ENCODE measurements at regions not wholly inside any gene's neighbourhood (a gene's known extent, or its start where the extent isn't known, plus 50 kb on each side); places are given as distances from the start of the nearest gene placed in this dataset.
"Not testable (repeated sequence)": the region's sequence is repeated elsewhere in the genome, so short reads cannot be mapped to it uniquely, and the experiment has no call there.

DNA sequence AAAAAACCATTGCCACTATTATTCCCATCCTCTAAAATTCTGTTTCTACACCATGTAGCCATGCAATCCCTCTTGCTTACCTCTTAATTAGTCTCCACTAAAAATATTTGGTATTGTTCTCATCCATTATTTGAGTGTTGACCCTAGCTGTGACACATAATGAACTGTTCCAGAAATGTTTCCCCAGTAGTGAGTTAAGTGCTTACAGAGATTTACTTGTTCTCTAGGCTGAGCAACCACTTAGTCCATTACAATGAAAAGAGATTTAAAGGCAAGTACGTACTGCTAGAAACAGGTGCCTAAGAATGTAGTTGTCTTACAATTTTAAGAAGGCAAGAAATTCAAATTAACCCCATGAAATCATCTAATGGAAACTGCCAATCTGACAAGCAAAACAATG, 112.7 kb upstream of the PTPN13 start:
- DNase-seq = no peak

- DNase-seq = no peak
Measured at GRCh38 chr4:86482306-86483172, 111.6 kb upstream of the PTPN13 start.

DNA sequence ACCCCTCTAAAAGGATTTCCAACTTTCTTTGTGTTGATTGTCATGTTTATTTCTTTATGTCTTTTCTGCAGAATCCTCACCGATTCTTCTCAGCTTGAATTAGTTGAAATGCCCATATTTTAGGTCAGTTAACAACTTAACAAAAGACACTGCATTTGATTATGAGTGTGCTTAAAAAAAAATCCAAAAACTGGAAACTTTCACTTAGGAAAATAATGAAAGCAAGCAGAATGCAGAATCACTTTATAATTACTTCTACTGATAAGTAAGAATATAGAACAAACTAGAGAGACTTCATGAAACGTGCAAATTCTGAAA, 111.0 kb upstream of the PTPN13 start:
- no peak for DNase-seq

DNA sequence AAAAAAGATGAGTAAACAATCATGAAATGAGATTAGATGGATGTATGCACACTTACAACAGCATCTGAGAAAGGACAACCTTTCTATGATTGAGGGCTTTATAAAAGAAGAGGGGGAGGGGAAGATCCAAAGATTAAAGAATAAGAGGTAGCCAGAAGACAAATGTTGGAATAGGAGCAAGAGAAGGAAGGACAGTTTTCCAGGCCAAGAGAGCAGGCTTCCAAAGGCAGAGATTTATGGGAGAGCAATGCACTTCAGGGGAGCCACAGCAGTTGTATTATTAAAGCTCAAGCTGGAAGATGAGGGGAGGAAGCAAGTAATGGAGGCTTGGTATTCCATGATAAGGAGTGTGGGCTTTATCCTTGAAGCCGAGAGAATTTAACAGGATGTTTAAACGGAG, 110.3 kb upstream of the PTPN13 start:
- DNase-seq = no peak

GRCh38 chr4:86484241-86484640, 109.9 kb upstream of the PTPN13 start:
- DNase-seq = no peak

- DNase-seq = no peak
Measured at GRCh38 chr4:86487738-86488348, 106.3 kb upstream of the PTPN13 start.

GRCh38 chr4:86493460-86493859, 100.7 kb upstream of the PTPN13 start:
- no peak for DNase-seq

- DNase-seq = peak; percentile 21
Measured at GRCh38 chr4:86496094-86497080, 97.7 kb upstream of the PTPN13 start.

DNA sequence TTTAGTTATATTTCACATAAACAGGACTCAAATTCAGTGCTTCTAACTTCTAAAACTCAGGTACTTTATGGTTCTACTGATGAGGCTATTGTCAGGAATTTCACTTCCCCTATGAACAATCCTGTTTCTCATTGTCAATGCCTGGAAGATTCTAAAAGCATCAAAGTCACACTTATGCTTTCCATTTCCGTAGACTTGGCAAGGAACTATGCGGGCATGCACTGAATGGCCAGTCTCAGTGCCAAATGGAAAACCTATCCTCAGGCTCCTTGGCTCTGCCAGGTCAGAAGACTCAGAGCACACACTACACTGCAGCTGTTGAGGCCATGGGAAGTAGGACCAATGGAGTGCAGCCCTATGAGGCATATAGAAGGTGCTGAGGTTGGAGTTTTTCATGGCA, 97.0 kb upstream of the PTPN13 start:
- no peak for DNase-seq

GRCh38 chr4:86497980-86498862, 95.9 kb upstream of the PTPN13 start:
- no peak for DNase-seq

DNA sequence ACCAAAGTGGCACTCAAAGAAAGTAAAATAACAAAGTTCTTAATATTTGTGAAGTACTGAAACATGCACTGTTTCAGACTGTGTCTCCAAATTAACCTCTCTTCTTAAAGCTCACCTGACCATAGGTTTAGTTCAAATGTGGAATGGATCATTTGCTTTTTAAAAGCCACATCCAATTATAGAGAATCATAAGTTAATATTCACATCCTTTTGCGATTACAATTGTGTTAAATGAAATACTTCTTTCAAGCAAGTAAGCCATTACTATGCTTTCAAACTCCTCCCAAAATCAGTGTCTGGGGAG, 95.3 kb upstream of the PTPN13 start:
- no peak for DNase-seq

- no peak for DNase-seq
Measured at GRCh38 chr4:86500527-86500926, 93.6 kb upstream of the PTPN13 start.

GRCh38 chr4:86502081-86502480, 92.0 kb upstream of the PTPN13 start:
- DNase-seq = no peak

- no peak for DNase-seq
Measured at GRCh38 chr4:86506591-86506990, 87.5 kb upstream of the PTPN13 start.

- DNase-seq = no peak
Measured at GRCh38 chr4:86508436-86508835, 85.7 kb upstream of the PTPN13 start.

DNA sequence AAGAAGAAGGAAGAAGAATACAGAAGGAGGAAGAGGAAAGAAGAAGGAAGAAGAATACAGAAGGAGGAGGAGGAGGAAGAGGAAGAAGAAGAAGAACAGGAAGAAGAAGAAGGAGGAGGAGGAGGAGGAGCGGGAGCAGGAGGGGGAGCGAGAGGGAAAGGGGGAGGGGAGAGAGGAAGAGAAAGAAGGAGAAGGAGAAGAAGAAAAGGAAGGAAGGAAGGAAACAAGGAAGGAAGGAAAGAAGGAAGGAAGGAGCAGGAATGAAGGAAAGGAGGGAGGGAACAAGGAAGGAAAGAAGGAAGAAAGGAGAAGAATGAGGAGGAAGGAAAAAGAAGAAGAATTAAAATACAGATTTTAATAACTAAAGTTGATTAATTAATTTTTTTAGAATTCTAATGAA, 82.5 kb upstream of the PTPN13 start:
- no peak for DNase-seq

- no peak for DNase-seq
Measured at GRCh38 chr4:86512631-86513030, 81.5 kb upstream of the PTPN13 start.

DNA sequence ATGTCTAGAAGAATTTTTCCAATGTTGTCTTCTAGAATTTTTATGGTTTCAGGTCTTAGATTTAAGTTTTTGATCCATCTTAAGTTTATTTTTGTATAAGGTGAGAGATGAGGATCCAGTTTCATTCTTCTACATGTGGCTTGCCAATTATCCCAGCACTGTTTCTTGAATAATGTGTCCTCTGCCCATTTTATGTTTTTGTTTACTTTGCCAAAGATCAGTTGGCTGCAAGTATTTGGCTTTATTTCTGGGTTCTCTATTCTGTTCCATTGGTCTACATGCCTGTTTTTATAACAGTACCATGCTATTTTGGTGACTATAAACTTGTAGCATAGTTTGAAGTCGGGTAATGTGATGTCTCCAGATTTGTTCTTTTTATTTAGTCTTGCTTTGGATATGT, 78.2 kb upstream of the PTPN13 start:
- DNase-seq = not testable (repeated sequence)

GRCh38 chr4:86521373-86521969, 72.6 kb upstream of the PTPN13 start:
- no peak for DNase-seq

DNA sequence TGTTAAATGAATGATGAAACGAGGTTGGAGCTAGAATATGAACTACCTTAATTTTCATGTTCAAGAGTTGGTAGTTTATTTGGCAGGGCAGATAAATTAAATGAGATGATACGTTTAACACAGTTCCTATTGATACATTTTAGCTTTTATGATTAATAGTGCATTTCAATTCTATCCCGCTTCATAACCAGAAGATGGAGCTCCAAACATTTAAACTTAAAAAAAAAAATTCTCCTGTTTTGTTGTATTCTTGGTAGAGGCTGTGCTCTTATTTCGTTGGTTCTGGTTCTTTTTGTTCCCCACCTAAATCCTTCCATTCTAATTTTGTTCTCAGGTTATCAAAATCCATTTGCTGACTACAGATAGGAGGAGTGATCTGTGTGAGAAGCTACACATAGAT, 71.8 kb upstream of the PTPN13 start:
- DNase-seq = no peak

DNA sequence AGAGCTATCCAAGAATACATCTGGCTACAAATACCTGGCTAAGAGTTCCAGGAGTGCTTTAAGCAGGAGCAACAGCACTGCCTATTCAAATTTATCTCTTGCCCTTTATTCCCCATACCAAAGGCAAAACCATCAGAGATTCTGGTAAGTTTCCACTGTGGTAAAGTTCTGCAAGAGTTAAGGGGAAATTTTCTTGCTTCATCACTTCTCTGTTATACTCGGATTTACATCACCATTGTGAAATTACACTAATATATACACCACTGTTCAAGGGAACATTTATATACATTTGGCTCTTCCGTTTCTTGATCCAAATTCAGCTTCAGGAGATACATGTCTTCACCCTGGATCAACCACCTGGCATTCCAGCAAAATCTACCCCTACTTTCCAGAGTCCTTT, 70.8 kb upstream of the PTPN13 start:
- DNase-seq = no peak

DNA sequence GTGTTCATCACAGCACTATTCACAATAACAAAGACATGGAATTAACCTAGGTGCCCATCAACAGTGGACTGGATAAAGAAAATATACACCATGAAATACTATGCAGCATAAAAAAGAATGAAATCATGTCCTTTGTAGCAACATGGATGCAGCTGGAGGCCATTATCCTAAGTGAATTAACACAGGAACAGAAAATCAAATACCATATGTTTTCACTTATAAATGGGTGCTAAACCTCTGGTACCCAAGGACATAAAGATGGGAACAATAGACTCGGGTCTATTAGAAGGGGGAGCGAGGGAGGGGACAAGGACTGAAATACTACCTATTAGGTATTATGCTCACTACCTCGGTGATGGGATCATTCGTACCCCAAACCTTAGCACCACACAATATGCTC, 66.4 kb upstream of the PTPN13 start:
- not testable (repeated sequence) for DNase-seq
